ENCODE measurements at regions not wholly inside any gene's neighbourhood (a gene's known extent, or its start where the extent isn't known, plus 50 kb on each side); places are given as distances from the start of the nearest gene placed in this dataset.

DNA sequence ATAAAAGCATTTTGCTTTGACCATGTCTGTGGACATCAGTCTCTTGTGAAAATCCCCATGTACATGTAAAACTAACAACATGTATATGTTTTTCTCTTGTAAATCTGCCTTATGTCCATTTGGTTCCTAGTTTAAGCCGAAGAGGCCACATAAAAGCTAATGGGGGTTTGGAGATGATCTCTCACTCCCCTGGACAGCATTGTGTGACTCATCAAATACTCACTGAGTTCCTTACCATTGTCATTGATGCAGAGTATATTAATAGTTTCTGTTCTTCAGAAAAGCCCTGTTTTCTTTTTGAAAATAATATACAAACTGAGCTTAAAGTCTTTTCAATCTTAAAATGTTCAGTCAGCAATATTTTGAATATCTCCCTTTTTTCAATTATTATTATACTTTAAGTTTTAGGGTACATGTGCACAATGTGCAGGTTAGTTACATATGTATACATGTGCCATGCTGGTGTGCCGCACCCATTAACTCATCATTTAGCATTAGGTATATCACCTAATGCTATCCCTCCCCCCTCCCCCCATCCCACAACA lies 536.7 kb upstream of the HTR2A start:
- Histone ChIP-seq H3K27me3 (ENCODE audit: control insufficient read depth in 2 of 2, insufficient read depth in 2 of 2, low read length in 2 of 2) (no peaks in the 10 kb centered on the region), H3K9ac (ENCODE audit: insufficient read depth, low read length, poor library complexity, severe bottlenecking) (no peak overlapping the region), H3K27ac (ENCODE audit: low read depth in 1 of 2, low read length in 2 of 2) (no peak overlapping the region), H3K4me1 (ENCODE audit: control insufficient read depth in 1 of 2, insufficient read depth in 2 of 2, low read length in 2 of 2) (no peaks in the 10 kb centered on the region), H4K20me1 (ENCODE audit: insufficient read depth, low read length) (no peaks in the 10 kb centered on the region), H3K9me3 (replicated peaks in 1 of 2; ENCODE audit: control insufficient read depth in 1 of 2, insufficient read depth in 1 of 2, low read length in 2 of 2) (peaks cover 0 to 4% of the 10 kb centered on the region in 2 donors), H3K36me3 (replicated peaks in 1 of 2; ENCODE audit: control insufficient read depth in 1 of 2, insufficient read depth in 2 of 2, low read length in 2 of 2) (no peaks in the 10 kb centered on the region), H3K4me3 (replicated peaks in 1 of 3; ENCODE audit: low read depth in 2 of 3, low read length in 3 of 3) (no peak overlapping the region), H3K4me2 (replicated peaks; ENCODE audit: extremely low read depth, low read length, poor library complexity, severe bottlenecking) (no peak overlapping the region), H2AFZ (ENCODE audit: insufficient read depth, low read depth, low read length, poor library complexity, severe bottlenecking) (no peak overlapping the region), H3K79me2 (ENCODE audit: insufficient read depth, low read length) (no peaks in the 10 kb centered on the region)
- Mint-ChIP-seq H3K27me3 (ENCODE audit: low read depth in 3 of 3) (no peaks in the 10 kb centered on the region), H3K27ac (no peak overlapping the region), H3K4me3 (no peak overlapping the region), H3K36me3 (no peaks in the 10 kb centered on the region), H3K4me1 (no peaks in the 10 kb centered on the region), H3K9me3 (peaks cover 0 to 9% (median 4%) of the 10 kb centered on the region in 7 donors)
- intact Hi-C loops (cut with micrococcal nuclease), result no loop called here
- DNase-seq, result no peak
- TF ChIP-seq CTCF (IDR thresholded peaks at IDR 0.05), result no peak
- WGBS (ENCODE audit: insufficient coverage), result no CpG with 5 or more reads among the region's 2 CpGs

DNA sequence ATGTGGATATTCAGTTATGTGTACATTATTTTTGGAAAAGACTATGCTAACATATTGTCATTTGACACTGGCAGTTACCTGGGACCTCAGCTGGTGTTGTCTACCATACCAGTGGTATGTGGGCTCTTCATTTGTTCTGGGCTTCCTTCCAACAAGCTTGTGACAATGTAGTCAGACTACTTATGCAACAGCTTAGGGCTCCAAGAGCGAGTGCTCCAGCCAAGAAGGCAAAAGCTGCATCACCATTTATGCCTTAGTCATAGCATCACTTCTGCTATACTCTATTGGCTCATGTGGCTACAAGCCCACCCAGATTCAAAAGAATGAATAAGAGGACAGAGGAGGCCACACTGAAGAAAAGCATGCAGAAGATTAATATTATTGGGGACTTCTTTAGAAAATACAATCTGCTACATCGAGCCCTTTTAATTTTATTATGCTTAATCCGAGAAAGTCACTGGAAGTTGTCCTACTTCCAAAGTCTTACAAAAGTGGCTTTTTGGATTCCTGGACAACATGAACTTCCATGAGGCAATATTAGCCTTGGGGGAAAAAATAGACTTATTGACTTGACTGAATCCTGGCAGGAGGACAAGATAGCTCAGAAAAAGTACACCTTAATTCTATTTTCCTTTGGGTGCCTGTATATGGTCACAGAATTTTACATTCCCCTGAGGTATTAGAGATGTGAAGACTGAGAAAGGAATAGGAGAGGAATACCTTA lies 529.4 kb upstream of the HTR2A start:
- Histone ChIP-seq H3K9ac (ENCODE audit: insufficient read depth, low read length, poor library complexity, severe bottlenecking) (no peak overlapping the region), H3K79me2 (ENCODE audit: insufficient read depth, low read length) (no peaks in the 10 kb centered on the region), H2AFZ (ENCODE audit: insufficient read depth, low read depth, low read length, poor library complexity, severe bottlenecking) (no peak overlapping the region), H3K36me3 (replicated peaks in 1 of 2; ENCODE audit: control insufficient read depth in 1 of 2, insufficient read depth in 2 of 2, low read length in 2 of 2) (no peaks in the 10 kb centered on the region), H4K20me1 (ENCODE audit: insufficient read depth, low read length) (no peaks in the 10 kb centered on the region), H3K9me3 (replicated peaks in 1 of 2; ENCODE audit: control insufficient read depth in 1 of 2, insufficient read depth in 1 of 2, low read length in 2 of 2) (no peaks in the 10 kb centered on the region), H3K4me3 (replicated peaks in 1 of 3; ENCODE audit: low read depth in 2 of 3, low read length in 3 of 3) (no peak overlapping the region), H3K4me2 (replicated peaks; ENCODE audit: extremely low read depth, low read length, poor library complexity, severe bottlenecking) (no peak overlapping the region), H3K4me1 (ENCODE audit: control insufficient read depth in 1 of 2, insufficient read depth in 2 of 2, low read length in 2 of 2) (no peaks in the 10 kb centered on the region), H3K27me3 (ENCODE audit: control insufficient read depth in 2 of 2, insufficient read depth in 2 of 2, low read length in 2 of 2) (no peaks in the 10 kb centered on the region), H3K27ac (ENCODE audit: low read depth in 1 of 2, low read length in 2 of 2) (no peak overlapping the region)
- no peak for TF ChIP-seq CTCF (IDR thresholded peaks at IDR 0.05)
- no peak for DNase-seq
- H3K4me3 Mint-ChIP-seq, result no peak overlapping the region
- H3K36me3 Mint-ChIP-seq, result no peaks in the 10 kb centered on the region
- intact Hi-C loops (cut with micrococcal nuclease), result no loop called here
- no peaks in the 10 kb centered on the region for H3K4me1 Mint-ChIP-seq
- H3K9me3 Mint-ChIP-seq, result peaks cover 0 to 5% (median 0%) of the 10 kb centered on the region in 7 donors
- H3K27me3 Mint-ChIP-seq (ENCODE audit: low read depth in 3 of 3), result no peaks in the 10 kb centered on the region
- no CpG with 5 or more reads among the region's 3 CpGs for WGBS (ENCODE audit: insufficient coverage)
- no peak overlapping the region for H3K27ac Mint-ChIP-seq
